ENCODE measurements at regions not wholly inside any gene's neighbourhood (a gene's known extent, or its start where the extent isn't known, plus 50 kb on each side); places are given as distances from the start of the nearest gene placed in this dataset.

GRCh38 chr4:72902354-72902753, 167.2 kb downstream of the COX18 start:
- DNase-seq (no peak), ATAC-seq (no peak)
- Histone ChIP-seq H3K27ac (no peak overlapping the region), H3K36me3 (replicated peaks in 1 of 2; ENCODE audit: insufficient read depth in 1 of 2, low read depth in 2 of 2) (no peaks in the 10 kb centered on the region), H3K9me3 (no peaks in the 10 kb centered on the region), H3K4me3 (no peak overlapping the region), H3K27me3 (no peaks in the 10 kb centered on the region), H3K4me1 (no peaks in the 10 kb centered on the region)
- intact Hi-C loops (cut with DNase I), result no loop called here
- TF ChIP-seq POLR2A (IDR thresholded peaks at IDR 0.05) (no peak), CTCF (IDR thresholded peaks at IDR 0.05) (no peak)
- WGBS, 2 donors, result 40 to 55% methylated on average over 1 of the region's 1 CpG

- TF ChIP-seq CTCF (IDR thresholded peaks at IDR 0.05) (no peak), POLR2A (IDR thresholded peaks at IDR 0.05) (no peak)
- Histone ChIP-seq H3K4me1 (peaks cover 3% of the 10 kb centered on the region), H3K9me3 (no peaks in the 10 kb centered on the region), H3K27me3 (no peaks in the 10 kb centered on the region), H3K4me3 (no peak overlapping the region), H3K36me3 (replicated peaks in 1 of 2; ENCODE audit: insufficient read depth in 1 of 2, low read depth in 2 of 2) (no peaks in the 10 kb centered on the region), H3K27ac (no peak overlapping the region)
- intact Hi-C loops (cut with DNase I), result no loop called here
- DNase-seq (no peak), ATAC-seq (no peak)
- 61 to 68% methylated on average over 2 of the region's 2 CpGs for WGBS, 2 donors
Measured at GRCh38 chr4:72901553-72901952, 168.0 kb downstream of the COX18 start.

GRCh38 chr4:72900952-72901351, 168.6 kb downstream of the COX18 start:
- Histone ChIP-seq H3K27ac (no peak overlapping the region), H3K36me3 (replicated peaks in 1 of 2; ENCODE audit: insufficient read depth in 1 of 2, low read depth in 2 of 2) (no peaks in the 10 kb centered on the region), H3K4me1 (peaks cover 7% of the 10 kb centered on the region), H3K9me3 (no peaks in the 10 kb centered on the region), H3K4me3 (no peak overlapping the region), H3K27me3 (no peaks in the 10 kb centered on the region)
- no peak for TF ChIP-seq POLR2A (IDR thresholded peaks at IDR 0.05)
- no peak for TF ChIP-seq CTCF (IDR thresholded peaks at IDR 0.05)
- ATAC-seq, result no peak
- intact Hi-C loops (cut with DNase I), result no loop called here
- DNase-seq, result no peak
- 50 to 54% methylated on average over 2 of the region's 2 CpGs for WGBS, 2 donors

GRCh38 chr4:72899621-72900020, 169.9 kb downstream of the COX18 start:
- intact Hi-C loops (cut with DNase I), result no loop called here
- H3K4me1 ChIP-seq, result peaks cover 17% of the 10 kb centered on the region
- H3K9me3 ChIP-seq, result no peaks in the 10 kb centered on the region
- TF ChIP-seq POLR2A (IDR thresholded peaks at IDR 0.05), result no peak
- no peak for TF ChIP-seq CTCF (IDR thresholded peaks at IDR 0.05)
- ATAC-seq, result no peak
- no peaks in the 10 kb centered on the region for H3K36me3 ChIP-seq (replicated peaks in 1 of 2; ENCODE audit: insufficient read depth in 1 of 2, low read depth in 2 of 2)
- H3K27me3 ChIP-seq, result no peaks in the 10 kb centered on the region
- WGBS, 2 donors, result 35 to 48% methylated on average over 3 of the region's 3 CpGs
- DNase-seq, result no peak
- H3K27ac ChIP-seq, result no peak overlapping the region
- H3K4me3 ChIP-seq, result no peak overlapping the region

- H3K27ac ChIP-seq, result no peak overlapping the region
- no peak for TF ChIP-seq POLR2A (IDR thresholded peaks at IDR 0.05)
- TF ChIP-seq CTCF (IDR thresholded peaks at IDR 0.05), result no peak
- 66 to 73% methylated on average over 6 of the region's 6 CpGs for WGBS, 2 donors
- ATAC-seq, result no peak
- H3K4me3 ChIP-seq, result no peak overlapping the region
- intact Hi-C loops (cut with DNase I), result no loop called here
- DNase-seq, result no peak
- no peaks in the 10 kb centered on the region for H3K36me3 ChIP-seq (replicated peaks in 1 of 2; ENCODE audit: insufficient read depth in 1 of 2, low read depth in 2 of 2)
- peaks cover 20% of the 10 kb centered on the region for H3K4me1 ChIP-seq
- H3K27me3 ChIP-seq, result no peaks in the 10 kb centered on the region
- H3K9me3 ChIP-seq, result no peaks in the 10 kb centered on the region
Measured at GRCh38 chr4:72899214-72899613, 170.3 kb downstream of the COX18 start.

Data from body of pancreas (tissue), 4 donors.